ENCODE measurements at regions not wholly inside any gene's neighbourhood (a gene's known extent, or its start where the extent isn't known, plus 50 kb on each side); places are given as distances from the start of the nearest gene placed in this dataset.

- TF ChIP-seq CTCF (conservative IDR thresholded peaks at IDR 0.05; ENCODE audit: low read length) = no peak
- TF ChIP-seq EZH2phosphoT487 (IDR thresholded peaks at IDR 0.05; ENCODE audit: borderline replicate concordance) = no peak
Measured at GRCh38 chr11:134949121-134950090, 537.4 kb upstream of the B3GAT1 start.

All from Loucy (cell line).